ENCODE measurements at regions not wholly inside any gene's neighbourhood (a gene's known extent, or its start where the extent isn't known, plus 50 kb on each side); places are given as distances from the start of the nearest gene placed in this dataset.
"Not testable (repeated sequence)": the region's sequence is repeated elsewhere in the genome, so short reads cannot be mapped to it uniquely, and the experiment has no call there.

GRCh38 chrX:122026665-122027064 lies 979.3 kb downstream of the GLUD2 start:
- DNase-seq (ENCODE audit: low read depth in 2 of 2), result no peak

GRCh38 chrX:122046226-122046625 lies 998.8 kb downstream of the GLUD2 start:
- DNase-seq (ENCODE audit: low read depth in 2 of 2), result no peak

GRCh38 chrX:122046815-122047214 lies 999.4 kb downstream of the GLUD2 start:
- DNase-seq (ENCODE audit: low read depth in 2 of 2), result no peak

- no peak for DNase-seq (ENCODE audit: low read depth in 2 of 2)
These were observed 999.9 kb downstream of the GLUD2 start for GRCh38 chrX:122047261-122047660.

GRCh38 chrX:122055460-122055859 lies 1008.0 kb downstream of the GLUD2 start:
- DNase-seq (ENCODE audit: low read depth in 2 of 2), result no peak

GRCh38 chrX:122055979-122056715 lies 1008.7 kb downstream of the GLUD2 start:
- DNase-seq (ENCODE audit: low read depth in 2 of 2), result no peak

GRCh38 chrX:122076241-122076640 lies 1028.8 kb downstream of the GLUD2 start:
- no peak for DNase-seq (ENCODE audit: low read depth in 2 of 2)

- no peak for DNase-seq (ENCODE audit: low read depth in 2 of 2)
These were observed 1030.7 kb downstream of the GLUD2 start for GRCh38 chrX:122078079-122078478.

GRCh38 chrX:122087341-122087740 lies 1039.9 kb downstream of the GLUD2 start:
- DNase-seq (ENCODE audit: low read depth in 2 of 2), result no peak

GRCh38 chrX:122091571-122091970 lies 1044.2 kb downstream of the GLUD2 start:
- DNase-seq (ENCODE audit: low read depth in 2 of 2), result no peak

GRCh38 chrX:122092360-122092759 lies 1045.0 kb downstream of the GLUD2 start:
- DNase-seq (ENCODE audit: low read depth in 2 of 2), result no peak

- DNase-seq (ENCODE audit: low read depth in 2 of 2), result no peak
These were observed 1045.6 kb downstream of the GLUD2 start for GRCh38 chrX:122092978-122093377.

- no peak for DNase-seq (ENCODE audit: low read depth in 2 of 2)
These were observed 1047.2 kb downstream of the GLUD2 start for GRCh38 chrX:122094611-122095010.

- DNase-seq (ENCODE audit: low read depth in 2 of 2), result no peak
These were observed 1066.0 kb downstream of the GLUD2 start for GRCh38 chrX:122113376-122113775.

- no peak for DNase-seq (ENCODE audit: low read depth in 2 of 2)
These were observed 1066.5 kb downstream of the GLUD2 start for GRCh38 chrX:122113896-122114295.

- no peak for DNase-seq (ENCODE audit: low read depth in 2 of 2)
These were observed 1068.2 kb downstream of the GLUD2 start for GRCh38 chrX:122115604-122116003.

GRCh38 chrX:122119361-122119760 lies 1064.7 kb upstream of the GRIA3 start:
- no peak for DNase-seq (ENCODE audit: low read depth in 2 of 2)

- no peak for DNase-seq (ENCODE audit: low read depth in 2 of 2)
These were observed 1061.8 kb upstream of the GRIA3 start for GRCh38 chrX:122122274-122122673.

- no peak for DNase-seq (ENCODE audit: low read depth in 2 of 2)
These were observed 1050.6 kb upstream of the GRIA3 start for GRCh38 chrX:122133478-122133877.

- DNase-seq (ENCODE audit: low read depth in 2 of 2), result no peak
These were observed 1049.8 kb upstream of the GRIA3 start for GRCh38 chrX:122134291-122134690.

GRCh38 chrX:122135070-122135469 lies 1049.0 kb upstream of the GRIA3 start:
- no peak for DNase-seq (ENCODE audit: low read depth in 2 of 2)

- not testable (repeated sequence) for DNase-seq (ENCODE audit: low read depth in 2 of 2)
These were observed 1043.9 kb upstream of the GRIA3 start for GRCh38 chrX:122140219-122140618.

- DNase-seq (ENCODE audit: low read depth in 2 of 2), result no peak
These were observed 1030.1 kb upstream of the GRIA3 start for GRCh38 chrX:122154019-122154418.

GRCh38 chrX:122168241-122168640 lies 1015.8 kb upstream of the GRIA3 start:
- no peak for DNase-seq (ENCODE audit: low read depth in 2 of 2)
